GM12878 (cell line): ENCODE measurements at regions not wholly inside any gene's neighbourhood (a gene's known extent, or its start where the extent isn't known, plus 50 kb on each side); places are given as distances from the start of the nearest gene placed in this dataset.

Source experiments
- NFXL1 ChIP-seq: fragments of 450-650 bp; IDR thresholded peaks from 2 replicates; pipeline ENCODE4 v1.6.1; 2017; ENCODE audit warnings: antibody characterized with exemption, mild to moderate bottlenecking, borderline replicate concordance
- TF ChIP-seq, protein P1 (sequence below): IDR thresholded peaks from 2 replicates; pipeline ENCODE4 v1.6.1; 2011; ENCODE audit warnings: borderline replicate concordance, low read depth, mild to moderate bottlenecking, moderate library complexity, low read length; ENCODE audit not compliant: insufficient read depth, poor library complexity, severe bottlenecking

- no peak for TF ChIP-seq NFXL1
- TF ChIP-seq, protein P1, sequence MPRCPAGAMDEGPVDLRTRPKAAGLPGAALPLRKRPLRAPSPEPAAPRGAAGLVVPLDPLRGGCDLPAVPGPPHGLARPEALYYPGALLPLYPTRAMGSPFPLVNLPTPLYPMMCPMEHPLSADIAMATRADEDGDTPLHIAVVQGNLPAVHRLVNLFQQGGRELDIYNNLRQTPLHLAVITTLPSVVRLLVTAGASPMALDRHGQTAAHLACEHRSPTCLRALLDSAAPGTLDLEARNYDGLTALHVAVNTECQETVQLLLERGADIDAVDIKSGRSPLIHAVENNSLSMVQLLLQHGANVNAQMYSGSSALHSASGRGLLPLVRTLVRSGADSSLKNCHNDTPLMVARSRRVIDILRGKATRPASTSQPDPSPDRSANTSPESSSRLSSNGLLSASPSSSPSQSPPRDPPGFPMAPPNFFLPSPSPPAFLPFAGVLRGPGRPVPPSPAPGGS = no peak
Measured at GRCh38 chr16:52384378-52384777, 162.6 kb downstream of the TOX3 start.
